ENCODE measurements at regions not wholly inside any gene's neighbourhood (a gene's known extent, or its start where the extent isn't known, plus 50 kb on each side); places are given as distances from the start of the nearest gene placed in this dataset.
"Not testable (repeated sequence)": the region's sequence is repeated elsewhere in the genome, so short reads cannot be mapped to it uniquely, and the experiment has no call there.

- TF ChIP-seq, protein P1, sequence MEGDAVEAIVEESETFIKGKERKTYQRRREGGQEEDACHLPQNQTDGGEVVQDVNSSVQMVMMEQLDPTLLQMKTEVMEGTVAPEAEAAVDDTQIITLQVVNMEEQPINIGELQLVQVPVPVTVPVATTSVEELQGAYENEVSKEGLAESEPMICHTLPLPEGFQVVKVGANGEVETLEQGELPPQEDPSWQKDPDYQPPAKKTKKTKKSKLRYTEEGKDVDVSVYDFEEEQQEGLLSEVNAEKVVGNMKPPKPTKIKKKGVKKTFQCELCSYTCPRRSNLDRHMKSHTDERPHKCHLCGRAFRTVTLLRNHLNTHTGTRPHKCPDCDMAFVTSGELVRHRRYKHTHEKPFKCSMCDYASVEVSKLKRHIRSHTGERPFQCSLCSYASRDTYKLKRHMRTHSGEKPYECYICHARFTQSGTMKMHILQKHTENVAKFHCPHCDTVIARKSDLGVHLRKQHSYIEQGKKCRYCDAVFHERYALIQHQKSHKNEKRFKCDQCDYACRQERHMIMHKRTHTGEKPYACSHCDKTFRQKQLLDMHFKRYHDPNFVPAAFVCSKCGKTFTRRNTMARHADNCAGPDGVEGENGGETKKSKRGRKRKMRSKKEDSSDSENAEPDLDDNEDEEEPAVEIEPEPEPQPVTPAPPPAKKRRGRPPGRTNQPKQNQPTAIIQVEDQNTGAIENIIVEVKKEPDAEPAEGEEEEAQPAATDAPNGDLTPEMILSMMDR (IDR thresholded peaks at IDR 0.05), result no peak
- Histone ChIP-seq H3K27ac (no peak overlapping the region), H3K36me3 (no peaks in the 10 kb centered on the region), H3K4me3 (ENCODE audit: low read depth in 1 of 2, low read length in 1 of 2) (no peak overlapping the region), H3K4me1 (ENCODE audit: control insufficient read depth in 1 of 2, insufficient read depth in 1 of 2, low read depth in 1 of 2, low read length in 1 of 2) (peaks cover 10 to 12% of the 10 kb centered on the region in 2 experiments), H3K27me3 (peaks cover 13% of the 10 kb centered on the region), H3K9me3 (no peaks in the 10 kb centered on the region)
Observed at GRCh38 chr1:30135698-30136097, 587.7 kb downstream of the MATN1 start.

GRCh38 chr1:30134466-30135217 lies 588.7 kb downstream of the MATN1 start:
- H3K27ac ChIP-seq, result no peak overlapping the region
- no peak overlapping the region for H3K4me3 ChIP-seq (ENCODE audit: low read depth in 1 of 2, low read length in 1 of 2)
- H3K4me1 ChIP-seq (ENCODE audit: control insufficient read depth in 1 of 2, insufficient read depth in 1 of 2, low read depth in 1 of 2, low read length in 1 of 2), result peaks cover 18 to 22% of the 10 kb centered on the region in 2 experiments
- H3K9me3 ChIP-seq, result no peaks in the 10 kb centered on the region
- TF ChIP-seq, protein P1 (IDR thresholded peaks at IDR 0.05), result no peak
- peaks cover 13% of the 10 kb centered on the region for H3K27me3 ChIP-seq
- no peaks in the 10 kb centered on the region for H3K36me3 ChIP-seq

DNA sequence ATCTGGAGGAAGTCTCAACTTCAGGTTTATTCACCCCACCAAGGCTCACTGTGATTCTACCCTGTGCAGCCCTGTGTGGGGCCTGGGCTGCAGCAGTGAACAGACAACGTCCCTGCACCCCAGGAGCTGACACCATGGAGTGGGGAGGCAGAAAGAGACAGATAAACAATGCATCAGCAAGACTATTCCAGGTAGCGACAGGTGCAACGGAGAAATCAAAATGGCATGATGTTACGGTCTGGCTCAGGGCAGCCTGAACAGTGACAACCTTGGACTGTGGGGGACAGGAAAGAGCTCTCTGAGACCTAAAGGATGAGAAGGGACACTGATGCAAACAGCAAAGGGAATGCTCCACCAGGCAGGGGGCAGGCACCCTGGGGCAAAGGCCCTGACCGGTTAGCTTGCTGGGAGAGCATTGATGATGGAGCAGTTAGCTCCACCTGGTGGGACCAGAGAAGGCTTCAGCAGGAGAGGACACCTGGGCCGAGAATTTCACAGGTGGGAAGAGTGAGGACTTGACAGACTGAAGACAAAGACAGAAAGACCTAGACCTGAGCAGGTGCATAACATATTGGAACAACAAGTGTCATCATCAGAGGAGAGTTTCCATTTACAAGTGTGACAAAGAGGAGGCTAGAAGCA lies 589.9 kb downstream of the MATN1 start:
- TF ChIP-seq, protein P1 (IDR thresholded peaks at IDR 0.05), result no peak
- Histone ChIP-seq H3K36me3 (no peaks in the 10 kb centered on the region), H3K27ac (no peak overlapping the region), H3K9me3 (no peaks in the 10 kb centered on the region), H3K27me3 (peaks cover 9% of the 10 kb centered on the region), H3K4me3 (ENCODE audit: low read depth in 1 of 2, low read length in 1 of 2) (no peak overlapping the region), H3K4me1 (ENCODE audit: control insufficient read depth in 1 of 2, insufficient read depth in 1 of 2, low read depth in 1 of 2, low read length in 1 of 2) (peaks cover 18 to 33% of the 10 kb centered on the region in 2 experiments)

GRCh38 chr1:30132602-30133286 lies 590.6 kb downstream of the MATN1 start:
- Histone ChIP-seq H3K27ac (no peak overlapping the region), H3K36me3 (no peaks in the 10 kb centered on the region), H3K4me3 (ENCODE audit: low read depth in 1 of 2, low read length in 1 of 2) (no peak overlapping the region), H3K9me3 (no peaks in the 10 kb centered on the region), H3K27me3 (peaks cover 4% of the 10 kb centered on the region), H3K4me1 (ENCODE audit: control insufficient read depth in 1 of 2, insufficient read depth in 1 of 2, low read depth in 1 of 2, low read length in 1 of 2) (peaks cover 18 to 39% of the 10 kb centered on the region in 2 experiments)
- TF ChIP-seq, protein P1 (IDR thresholded peaks at IDR 0.05), result no peak

- H3K4me1 ChIP-seq (ENCODE audit: control insufficient read depth in 1 of 2, insufficient read depth in 1 of 2, low read depth in 1 of 2, low read length in 1 of 2), result peaks cover 18 to 45% of the 10 kb centered on the region in 2 experiments
- H3K27me3 ChIP-seq, H3K9me3 ChIP-seq, H3K36me3 ChIP-seq: not testable (repeated sequence)
- H3K4me3 ChIP-seq (ENCODE audit: low read depth in 1 of 2, low read length in 1 of 2), result peak overlapping the region; percentile 43 to 55
- peak overlapping the region; percentile 89 for H3K27ac ChIP-seq
Observed at GRCh38 chr1:30130566-30130965, 592.8 kb downstream of the MATN1 start.
